Fibroblast of skin of scalp (primary cell): ENCODE measurements at regions not wholly inside any gene's neighbourhood (a gene's known extent, or its start where the extent isn't known, plus 50 kb on each side); places are given as distances from the start of the nearest gene placed in this dataset.

ENCODE experiments used
- DNase-seq: peaks from one replicate; pipeline ENCODE4 v3.0.0-alpha.2; 2013

GRCh38 chr12:19960527-19960926 is 407.8 kb upstream of the PDE3A start:
- no peak for DNase-seq

GRCh38 chr12:19962192-19962591 is 406.1 kb upstream of the PDE3A start:
- DNase-seq: no peak

- no peak for DNase-seq
Observed at GRCh38 chr12:19963972-19964371, 404.4 kb upstream of the PDE3A start.

- DNase-seq: peak; percentile 59
Observed at GRCh38 chr12:19964549-19964948, 403.8 kb upstream of the PDE3A start.

- DNase-seq: no peak
Observed at GRCh38 chr12:19965196-19966038, 402.9 kb upstream of the PDE3A start.

- no peak for DNase-seq
Observed at GRCh38 chr12:19967001-19967400, 401.3 kb upstream of the PDE3A start.

- peak; percentile 96 for DNase-seq
Observed at GRCh38 chr12:19967431-19967830, 400.9 kb upstream of the PDE3A start.

GRCh38 chr12:19970116-19970515 is 398.2 kb upstream of the PDE3A start:
- peak; percentile 95 for DNase-seq

GRCh38 chr12:19970821-19971220 is 397.5 kb upstream of the PDE3A start:
- peak; percentile 54 for DNase-seq

GRCh38 chr12:19971361-19972280 is 396.7 kb upstream of the PDE3A start:
- DNase-seq: peak; percentile 48

GRCh38 chr12:19972325-19973288 is 395.7 kb upstream of the PDE3A start:
- peak; percentile 20 for DNase-seq

- peak; percentile 98 for DNase-seq
Observed at GRCh38 chr12:19978193-19978592, 390.1 kb upstream of the PDE3A start.

- no peak for DNase-seq
Observed at GRCh38 chr12:19979584-19979983, 388.8 kb upstream of the PDE3A start.

GRCh38 chr12:19981944-19982343 is 386.4 kb upstream of the PDE3A start:
- no peak for DNase-seq

GRCh38 chr12:19988001-19988400 is 380.3 kb upstream of the PDE3A start:
- DNase-seq: peak; percentile 66

GRCh38 chr12:19988459-19988873 is 379.9 kb upstream of the PDE3A start:
- DNase-seq: peak; percentile 87

- DNase-seq: peak; percentile 30
Observed at GRCh38 chr12:19988948-19989347, 379.4 kb upstream of the PDE3A start.

GRCh38 chr12:19991146-19991545 is 377.2 kb upstream of the PDE3A start:
- no peak for DNase-seq

GRCh38 chr12:19992311-19992710 is 376.0 kb upstream of the PDE3A start:
- no peak for DNase-seq

GRCh38 chr12:19994968-19995367 is 373.4 kb upstream of the PDE3A start:
- DNase-seq: no peak

- peak; percentile 65 for DNase-seq
Observed at GRCh38 chr12:19997656-19998400, 370.5 kb upstream of the PDE3A start.
